ENCODE measurements at regions not wholly inside any gene's neighbourhood (a gene's known extent, or its start where the extent isn't known, plus 50 kb on each side); places are given as distances from the start of the nearest gene placed in this dataset.

DNA sequence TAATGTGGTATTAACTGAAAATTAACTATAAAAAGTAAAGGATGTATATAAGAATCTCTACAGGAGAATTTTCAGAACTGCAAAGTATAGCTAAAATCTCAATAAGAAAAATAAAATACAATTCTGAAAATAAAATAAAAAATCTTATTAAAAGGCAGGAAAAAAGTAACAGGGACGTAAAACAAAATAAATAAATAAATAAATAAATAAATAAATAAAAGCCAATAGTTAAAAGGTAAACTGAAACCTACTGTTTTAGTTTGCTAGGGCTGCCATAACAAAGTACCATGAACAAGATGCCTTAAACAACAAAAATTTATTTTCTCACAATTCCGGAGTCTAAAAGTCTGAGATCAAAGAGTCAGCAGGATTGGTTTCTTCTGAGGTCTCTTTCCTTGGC lies 140.6 kb downstream of the SPANXA1 start:
- CTCF ChIA-PET (ENCODE audit: partially characterized antibody): no interaction called here
- no peak overlapping the region for H3K18ac ChIP-seq (ENCODE audit: extremely low read depth, low read length)
- DNase-seq (ENCODE audit: low read depth in 1 of 2, low spot score in 2 of 2) (no peak), FAIRE-seq (no peak)
- no peaks in the 10 kb centered on the region for H3K9me3 ChIP-seq (ENCODE audit: insufficient read depth in 2 of 2, low read depth in 1 of 2, low read length in 1 of 2)
- H4K8ac ChIP-seq (ENCODE audit: extremely low read depth, insufficient read depth, low read length): no peak overlapping the region
- H4K20me1 ChIP-seq (replicated peaks in 1 of 2; ENCODE audit: control insufficient read depth in 1 of 2, insufficient read depth in 2 of 2, low read length in 2 of 2): no peaks in the 10 kb centered on the region
- no peak overlapping the region for H4K91ac ChIP-seq (replicated peaks; ENCODE audit: insufficient read length, low read length)
- POLR2A ChIA-PET (ENCODE audit: partially characterized antibody): no interaction called here
- H3K4me2 ChIP-seq (ENCODE audit: insufficient read depth in 1 of 2, low read depth in 2 of 2, low read length in 2 of 2): no peak overlapping the region
- no peaks in the 10 kb centered on the region for H3K23me2 ChIP-seq (ENCODE audit: low read depth, low read length)
- no peak overlapping the region for H4K5ac ChIP-seq (ENCODE audit: insufficient read length, low read depth, low read length)
- H3K79me1 ChIP-seq (ENCODE audit: low read depth, low read length): no peaks in the 10 kb centered on the region
- no peak overlapping the region for H2AK5ac ChIP-seq (ENCODE audit: low read depth, low read length)
- H2BK5ac ChIP-seq (ENCODE audit: low read depth, low read length): no peak overlapping the region
- H3K4me3 ChIP-seq (ENCODE audit: extremely low read depth in 1 of 4, insufficient read depth in 2 of 4, low read depth in 3 of 4, low read length in 4 of 4): no peak overlapping the region
- no peak overlapping the region for H3K9ac ChIP-seq (replicated peaks in 1 of 4; ENCODE audit: extremely low read depth in 1 of 4, low read depth in 3 of 4, low read length in 3 of 4)
- no peak overlapping the region for H2BK20ac ChIP-seq (ENCODE audit: low read length)
- H2BK15ac ChIP-seq (ENCODE audit: low read length): no peak overlapping the region
- no peaks in the 10 kb centered on the region; a peak in 1 of 7 replicates for H3K4me1 ChIP-seq (replicated peaks in 1 of 4; ENCODE audit: control insufficient read depth in 3 of 4, insufficient read depth in 4 of 4, low read length in 3 of 4)
- no peak overlapping the region for H2AFZ ChIP-seq (ENCODE audit: low read length)
- WGBS, 2 experiments (ENCODE audit: extremely low coverage in 1 of 2, insufficient coverage in 1 of 2, insufficient read length in 1 of 2, insufficient replicate concordance in 2 of 2, low coverage in 1 of 2, low lambda C conversion rate in 2 of 2, missing lambda C conversion rate in 1 of 2): 100% methylated on average over 2 of the region's 2 CpGs; no CpG with 5 or more reads in 1 of the 2 experiments
- H3K4ac ChIP-seq (replicated peaks; ENCODE audit: insufficient read length, low read depth, low read length): no peak overlapping the region
- no peaks in the 10 kb centered on the region for H3K79me2 ChIP-seq (ENCODE audit: control insufficient read depth in 1 of 2, insufficient read depth in 2 of 2, low read length in 2 of 2)
- H3K56ac ChIP-seq (replicated peaks; ENCODE audit: insufficient read length, low read depth, low read length): no peak overlapping the region
- no peaks in the 10 kb centered on the region for H3K27me3 ChIP-seq (replicated peaks in 1 of 4; ENCODE audit: control insufficient read depth in 3 of 4, extremely low read depth in 1 of 4, insufficient read depth in 3 of 4, low read length in 3 of 4)
- no peak overlapping the region for H3K27ac ChIP-seq (ENCODE audit: low read depth, low read length)
- H3K36me3 ChIP-seq (ENCODE audit: control insufficient read depth in 2 of 4, insufficient read depth in 4 of 4, low read length in 3 of 4): no peaks in the 10 kb centered on the region
- no peak overlapping the region for H3K14ac ChIP-seq (ENCODE audit: insufficient read length)
- H3K23ac ChIP-seq (ENCODE audit: insufficient read length): no peak overlapping the region
- no peak overlapping the region for H2BK120ac ChIP-seq (replicated peaks; ENCODE audit: low read depth, low read length)
- no peak overlapping the region for H2BK12ac ChIP-seq (ENCODE audit: low read depth, low read length)
- TF ChIP-seq TCF12 (IDR thresholded peaks at IDR 0.05; ENCODE audit: low read depth, low read length) (no peak), CHD2 (IDR thresholded peaks at IDR 0.05; ENCODE audit: low read length) (no peak), HDAC2 (IDR thresholded peaks at IDR 0.05; ENCODE audit: borderline replicate concordance in 1 of 2, low read depth in 2 of 2, low read length in 2 of 2) (no peak), SRF (IDR thresholded peaks at IDR 0.05; ENCODE audit: low read depth, low read length) (no peak), CHD1 (IDR thresholded peaks at IDR 0.05; ENCODE audit: low read depth, low read length) (no peak), CEBPB (IDR thresholded peaks at IDR 0.05; ENCODE audit: low read depth, low read length) (no peak), SIN3A (conservative IDR thresholded peaks at IDR 0.05 in 1 of 2, IDR thresholded peaks at IDR 0.05 in 1 of 2; ENCODE audit: low read depth in 1 of 2, low read length in 2 of 2) (no peak), TEAD4 (IDR thresholded peaks at IDR 0.05; ENCODE audit: low read depth, low read length) (no peak), CBX8 (IDR thresholded peaks at IDR 0.05; ENCODE audit: borderline replicate concordance, low read depth, low read length) (no peak), SP1 (IDR thresholded peaks at IDR 0.05; ENCODE audit: low read depth, low read length) (no peak), SP4 (IDR thresholded peaks at IDR 0.05; ENCODE audit: low read length) (no peak), GTF2F1 (IDR thresholded peaks at IDR 0.05; ENCODE audit: borderline replicate concordance, low read depth, low read length) (no peak), EZH2 (IDR thresholded peaks at IDR 0.05; ENCODE audit: low read depth, low read length, severe bottlenecking) (no peak), EP300 (IDR thresholded peaks at IDR 0.05; ENCODE audit: borderline replicate concordance in 1 of 2, low read depth in 2 of 2, low read length in 2 of 2) (no peak)
- TF ChIP-seq, protein P1, sequence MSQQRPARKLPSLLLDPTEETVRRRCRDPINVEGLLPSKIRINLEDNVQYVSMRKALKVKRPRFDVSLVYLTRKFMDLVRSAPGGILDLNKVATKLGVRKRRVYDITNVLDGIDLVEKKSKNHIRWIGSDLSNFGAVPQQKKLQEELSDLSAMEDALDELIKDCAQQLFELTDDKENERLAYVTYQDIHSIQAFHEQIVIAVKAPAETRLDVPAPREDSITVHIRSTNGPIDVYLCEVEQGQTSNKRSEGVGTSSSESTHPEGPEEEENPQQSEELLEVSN (IDR thresholded peaks at IDR 0.05): no peak

Measured in H1 (cell line).